ENCODE measurements at regions not wholly inside any gene's neighbourhood (a gene's known extent, or its start where the extent isn't known, plus 50 kb on each side); places are given as distances from the start of the nearest gene placed in this dataset.

- TF ChIP-seq CTCF (IDR thresholded peaks at IDR 0.05) (no peak), POLR2AphosphoS5 (IDR thresholded peaks at IDR 0.05) (no peak), EP300 (IDR thresholded peaks at IDR 0.05) (no peak), POLR2A (IDR thresholded peaks at IDR 0.05; ENCODE audit: low read depth) (no peak)
These were observed 722.2 kb upstream of the PCDH20 start for GRCh38 chr13:62137629-62138405.

All from esophagus muscularis mucosa (tissue), 4 donors.